ENCODE measurements at regions not wholly inside any gene's neighbourhood (a gene's known extent, or its start where the extent isn't known, plus 50 kb on each side); places are given as distances from the start of the nearest gene placed in this dataset.

DNA sequence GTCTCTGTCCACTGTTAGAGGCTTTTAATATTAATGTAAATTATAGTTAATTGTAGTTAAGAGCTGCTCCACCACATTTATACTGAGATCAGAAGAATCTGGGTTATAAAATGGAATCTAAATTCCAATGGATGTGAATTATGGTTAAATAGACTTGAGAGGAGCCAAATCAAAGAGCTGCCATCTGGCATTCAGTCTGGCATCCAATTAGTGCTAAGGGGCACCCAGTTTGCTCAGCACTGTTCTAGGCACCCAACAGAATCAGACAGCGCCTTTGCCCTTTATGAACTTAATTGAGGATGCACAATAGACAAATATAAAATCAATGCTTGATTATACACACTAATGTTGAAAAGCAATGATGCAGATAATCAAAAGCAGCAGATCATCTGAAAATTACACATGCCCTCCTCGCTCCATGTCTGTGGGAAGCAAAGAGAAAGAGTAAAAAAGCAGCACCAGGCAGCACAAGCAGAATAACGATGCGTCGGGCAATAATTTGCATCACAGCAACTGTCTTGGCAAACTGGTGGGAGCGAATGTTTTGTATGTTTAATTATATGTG is 310.1 kb downstream of the BRINP2 start:
- DNase-seq (ENCODE audit: low spot score) = no peak
- no peaks in the 10 kb centered on the region for H3K36me3 ChIP-seq (ENCODE audit: control insufficient read depth in 4 of 4, insufficient read depth in 3 of 4, low read depth in 1 of 4, low read length in 3 of 4)
- no peak overlapping the region for H3K4me3 ChIP-seq (ENCODE audit: low read depth in 1 of 3, low read length in 3 of 3)
- WGBS = 91% methylated on average over 6 of the region's 6 CpGs
- H3K9ac ChIP-seq (ENCODE audit: low read depth in 1 of 2, low read length in 2 of 2) = no peak overlapping the region
- H3K27me3 ChIP-seq (ENCODE audit: control insufficient read depth in 4 of 4, insufficient read depth in 4 of 4, low read length in 3 of 4) = no peaks in the 10 kb centered on the region
- H3K27ac ChIP-seq (ENCODE audit: low read depth in 1 of 2, low read length in 2 of 2) = no peak overlapping the region
- H3K4me1 ChIP-seq (ENCODE audit: control insufficient read depth in 4 of 4, insufficient read depth in 4 of 4, low read length in 3 of 4) = no peaks in the 10 kb centered on the region
- no peaks in the 10 kb centered on the region for H3K9me3 ChIP-seq (ENCODE audit: control insufficient read depth in 4 of 4, low read length in 3 of 4)
- no peak for TF ChIP-seq TAF1 (conservative IDR thresholded peaks at IDR 0.05)
- no peak for TF ChIP-seq GABPA (IDR thresholded peaks at IDR 0.05 in 1 of 2, conservative IDR thresholded peaks at IDR 0.05 in 1 of 2)

DNA sequence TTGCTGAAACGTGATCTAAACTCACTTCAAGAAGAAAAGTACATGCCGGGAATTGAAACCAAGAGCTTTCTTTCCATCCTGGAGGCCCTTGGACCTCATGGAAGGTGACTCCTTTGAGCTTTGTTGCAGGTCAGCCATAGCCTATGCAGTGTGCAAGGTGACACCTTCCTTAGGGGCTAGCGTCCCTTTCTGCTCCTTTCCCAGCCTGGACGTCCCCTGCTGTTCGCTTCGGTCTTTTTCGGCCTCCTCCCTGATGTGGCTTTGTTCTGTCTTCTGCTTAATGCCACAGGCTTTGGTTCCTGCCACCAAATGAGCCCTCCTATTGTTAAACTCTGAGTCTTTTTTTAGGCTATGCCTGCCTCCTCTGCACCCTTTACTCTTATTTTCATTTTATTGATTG is 308.8 kb downstream of the BRINP2 start:
- WGBS = 86% methylated on average over 7 of the region's 7 CpGs
- DNase-seq (ENCODE audit: low spot score) = no peak

DNA sequence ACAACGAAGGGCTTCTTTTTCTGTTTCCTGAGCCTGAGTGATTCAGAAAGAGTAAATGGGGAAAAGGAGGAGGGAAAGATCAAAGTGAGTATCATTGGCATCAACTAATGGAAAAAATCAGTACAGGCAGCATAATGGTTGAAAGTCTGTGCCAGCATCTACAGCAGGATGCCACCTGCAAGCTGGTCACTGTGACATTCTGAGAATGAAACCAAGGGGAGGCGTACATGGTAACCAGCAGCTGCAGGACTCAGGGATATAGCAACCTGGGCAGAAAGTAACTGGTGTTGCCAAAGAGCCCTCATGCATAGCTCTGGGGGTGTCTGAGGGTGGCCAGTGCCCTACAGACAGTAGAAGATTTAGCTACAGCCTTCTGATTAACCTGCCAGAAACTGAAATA is 305.9 kb downstream of the BRINP2 start:
- H3K9ac ChIP-seq (ENCODE audit: low read depth in 1 of 2, low read length in 2 of 2) = no peak overlapping the region
- H3K4me3 ChIP-seq (ENCODE audit: low read depth in 1 of 3, low read length in 3 of 3) = no peak overlapping the region
- DNase-seq (ENCODE audit: low spot score) = no peak
- no peaks in the 10 kb centered on the region for H3K9me3 ChIP-seq (ENCODE audit: control insufficient read depth in 4 of 4, low read length in 3 of 4)
- WGBS = 87% methylated on average over 2 of the region's 2 CpGs
- no peaks in the 10 kb centered on the region for H3K27me3 ChIP-seq (ENCODE audit: control insufficient read depth in 4 of 4, insufficient read depth in 4 of 4, low read length in 3 of 4)
- no peaks in the 10 kb centered on the region for H3K4me1 ChIP-seq (ENCODE audit: control insufficient read depth in 4 of 4, insufficient read depth in 4 of 4, low read length in 3 of 4)
- H3K36me3 ChIP-seq (ENCODE audit: control insufficient read depth in 4 of 4, insufficient read depth in 3 of 4, low read depth in 1 of 4, low read length in 3 of 4) = no peaks in the 10 kb centered on the region
- no peak overlapping the region for H3K27ac ChIP-seq (ENCODE audit: low read depth in 1 of 2, low read length in 2 of 2)
- no peak for TF ChIP-seq RXRA (IDR thresholded peaks at IDR 0.05)
- no peak for TF ChIP-seq RAD21 (IDR thresholded peaks at IDR 0.05)
- TF ChIP-seq, protein P1, sequence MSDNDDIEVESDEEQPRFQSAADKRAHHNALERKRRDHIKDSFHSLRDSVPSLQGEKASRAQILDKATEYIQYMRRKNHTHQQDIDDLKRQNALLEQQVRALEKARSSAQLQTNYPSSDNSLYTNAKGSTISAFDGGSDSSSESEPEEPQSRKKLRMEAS (IDR thresholded peaks at IDR 0.05) = no peak
- TF ChIP-seq EGR1 (IDR thresholded peaks at IDR 0.05; ENCODE audit: low read depth in 2 of 2) = no peak
- no peak for TF ChIP-seq NR2F2 (IDR thresholded peaks at IDR 0.05)
- TF ChIP-seq, protein P2, sequence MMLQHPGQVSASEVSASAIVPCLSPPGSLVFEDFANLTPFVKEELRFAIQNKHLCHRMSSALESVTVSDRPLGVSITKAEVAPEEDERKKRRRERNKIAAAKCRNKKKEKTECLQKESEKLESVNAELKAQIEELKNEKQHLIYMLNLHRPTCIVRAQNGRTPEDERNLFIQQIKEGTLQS (IDR thresholded peaks at IDR 0.05) = no peak
- TF ChIP-seq HNF4A (conservative IDR thresholded peaks at IDR 0.05) = no peak
- TF ChIP-seq JUND (IDR thresholded peaks at IDR 0.05) = no peak
- TF ChIP-seq, protein P3, sequence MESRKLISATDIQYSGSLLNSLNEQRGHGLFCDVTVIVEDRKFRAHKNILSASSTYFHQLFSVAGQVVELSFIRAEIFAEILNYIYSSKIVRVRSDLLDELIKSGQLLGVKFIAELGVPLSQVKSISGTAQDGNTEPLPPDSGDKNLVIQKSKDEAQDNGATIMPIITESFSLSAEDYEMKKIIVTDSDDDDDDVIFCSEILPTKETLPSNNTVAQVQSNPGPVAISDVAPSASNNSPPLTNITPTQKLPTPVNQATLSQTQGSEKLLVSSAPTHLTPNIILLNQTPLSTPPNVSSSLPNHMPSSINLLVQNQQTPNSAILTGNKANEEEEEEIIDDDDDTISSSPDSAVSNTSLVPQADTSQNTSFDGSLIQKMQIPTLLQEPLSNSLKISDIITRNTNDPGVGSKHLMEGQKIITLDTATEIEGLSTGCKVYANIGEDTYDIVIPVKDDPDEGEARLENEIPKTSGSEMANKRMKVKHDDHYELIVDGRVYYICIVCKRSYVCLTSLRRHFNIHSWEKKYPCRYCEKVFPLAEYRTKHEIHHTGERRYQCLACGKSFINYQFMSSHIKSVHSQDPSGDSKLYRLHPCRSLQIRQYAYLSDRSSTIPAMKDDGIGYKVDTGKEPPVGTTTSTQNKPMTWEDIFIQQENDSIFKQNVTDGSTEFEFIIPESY (IDR thresholded peaks at IDR 0.05) = no peak

More for the DNA sequence above, 308.8 kb downstream of the BRINP2 start:
- H3K4me3 ChIP-seq (ENCODE audit: low read depth in 1 of 3, low read length in 3 of 3) = no peak overlapping the region
- no peaks in the 10 kb centered on the region for H3K36me3 ChIP-seq (ENCODE audit: control insufficient read depth in 4 of 4, insufficient read depth in 3 of 4, low read depth in 1 of 4, low read length in 3 of 4)
- no peaks in the 10 kb centered on the region for H3K4me1 ChIP-seq (ENCODE audit: control insufficient read depth in 4 of 4, insufficient read depth in 4 of 4, low read length in 3 of 4)
- no peak overlapping the region for H3K9ac ChIP-seq (ENCODE audit: low read depth in 1 of 2, low read length in 2 of 2)
- no peaks in the 10 kb centered on the region for H3K27me3 ChIP-seq (ENCODE audit: control insufficient read depth in 4 of 4, insufficient read depth in 4 of 4, low read length in 3 of 4)
- H3K27ac ChIP-seq (ENCODE audit: low read depth in 1 of 2, low read length in 2 of 2) = no peak overlapping the region
- no peak for TF ChIP-seq RAD21 (IDR thresholded peaks at IDR 0.05)
- TF ChIP-seq, protein P3 (IDR thresholded peaks at IDR 0.05) = no peak
- no peak for TF ChIP-seq EGR1 (IDR thresholded peaks at IDR 0.05; ENCODE audit: low read depth in 2 of 2)
- no peak for TF ChIP-seq GABPA (IDR thresholded peaks at IDR 0.05 in 1 of 2, conservative IDR thresholded peaks at IDR 0.05 in 1 of 2)
- no peak for TF ChIP-seq JUND (IDR thresholded peaks at IDR 0.05)
- TF ChIP-seq HNF4A (conservative IDR thresholded peaks at IDR 0.05) = no peak
- TF ChIP-seq, protein P4, sequence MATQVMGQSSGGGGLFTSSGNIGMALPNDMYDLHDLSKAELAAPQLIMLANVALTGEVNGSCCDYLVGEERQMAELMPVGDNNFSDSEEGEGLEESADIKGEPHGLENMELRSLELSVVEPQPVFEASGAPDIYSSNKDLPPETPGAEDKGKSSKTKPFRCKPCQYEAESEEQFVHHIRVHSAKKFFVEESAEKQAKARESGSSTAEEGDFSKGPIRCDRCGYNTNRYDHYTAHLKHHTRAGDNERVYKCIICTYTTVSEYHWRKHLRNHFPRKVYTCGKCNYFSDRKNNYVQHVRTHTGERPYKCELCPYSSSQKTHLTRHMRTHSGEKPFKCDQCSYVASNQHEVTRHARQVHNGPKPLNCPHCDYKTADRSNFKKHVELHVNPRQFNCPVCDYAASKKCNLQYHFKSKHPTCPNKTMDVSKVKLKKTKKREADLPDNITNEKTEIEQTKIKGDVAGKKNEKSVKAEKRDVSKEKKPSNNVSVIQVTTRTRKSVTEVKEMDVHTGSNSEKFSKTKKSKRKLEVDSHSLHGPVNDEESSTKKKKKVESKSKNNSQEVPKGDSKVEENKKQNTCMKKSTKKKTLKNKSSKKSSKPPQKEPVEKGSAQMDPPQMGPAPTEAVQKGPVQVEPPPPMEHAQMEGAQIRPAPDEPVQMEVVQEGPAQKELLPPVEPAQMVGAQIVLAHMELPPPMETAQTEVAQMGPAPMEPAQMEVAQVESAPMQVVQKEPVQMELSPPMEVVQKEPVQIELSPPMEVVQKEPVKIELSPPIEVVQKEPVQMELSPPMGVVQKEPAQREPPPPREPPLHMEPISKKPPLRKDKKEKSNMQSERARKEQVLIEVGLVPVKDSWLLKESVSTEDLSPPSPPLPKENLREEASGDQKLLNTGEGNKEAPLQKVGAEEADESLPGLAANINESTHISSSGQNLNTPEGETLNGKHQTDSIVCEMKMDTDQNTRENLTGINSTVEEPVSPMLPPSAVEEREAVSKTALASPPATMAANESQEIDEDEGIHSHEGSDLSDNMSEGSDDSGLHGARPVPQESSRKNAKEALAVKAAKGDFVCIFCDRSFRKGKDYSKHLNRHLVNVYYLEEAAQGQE (IDR thresholded peaks at IDR 0.05) = no peak
- TF ChIP-seq TAF1 (conservative IDR thresholded peaks at IDR 0.05) = no peak
- TF ChIP-seq FOXA2 (IDR thresholded peaks at IDR 0.05) = no peak
- no peak for TF ChIP-seq NR2F2 (IDR thresholded peaks at IDR 0.05)
- no peak for TF ChIP-seq FOXA1 (IDR thresholded peaks at IDR 0.05)
- no peak for TF ChIP-seq YY1 (IDR thresholded peaks at IDR 0.05)
- no peak for TF ChIP-seq RXRA (IDR thresholded peaks at IDR 0.05)
- H3K9me3 ChIP-seq (ENCODE audit: control insufficient read depth in 4 of 4, low read length in 3 of 4) = no peaks in the 10 kb centered on the region
